Tibial nerve (tissue), 4 donors: ENCODE measurements at regions not wholly inside any gene's neighbourhood (a gene's known extent, or its start where the extent isn't known, plus 50 kb on each side); places are given as distances from the start of the nearest gene placed in this dataset.

Experiments used
- DNase-seq, 2 donors: peaks; one replicate each; pipeline ENCODE4 v3.0.0-alpha.2; 2019; ENCODE audit warnings: low spot score in 2 of 2
- H3K27ac ChIP-seq, 4 donors: fragments of 200-600 bp; sonication (generic) in 3 of 4; one replicate each; pipeline ENCODE4 v1.5.1; 2017 to 2019; ENCODE audit warnings: mild to moderate bottlenecking in 1 of 4
- H3K27me3 ChIP-seq, 2 donors: fragments of 200-600 bp; sonication (generic) in 1 of 2; one replicate each; pipeline versions ENCODE4 v1.5.1 to v1.6.0; 2017 to 2019
- H3K36me3 ChIP-seq, 3 donors: fragments of 200-600 bp; sonication (generic); one replicate each; pipeline ENCODE4 v1.5.1; 2018 to 2019
- H3K4me1 ChIP-seq, 4 donors: fragments of 200-600 bp; sonication (generic) in 3 of 4; one replicate each; pipeline ENCODE4 v1.5.1; 2017 to 2019
- H3K4me3 ChIP-seq, 4 donors: fragments of 200-600 bp; sonication (generic) in 3 of 4; one replicate each; pipeline ENCODE4 v1.5.1; 2017 to 2019; ENCODE audit warnings: mild to moderate bottlenecking in 1 of 4, moderate library complexity in 1 of 4
- H3K9me3 ChIP-seq, 4 donors: fragments of 200-600 bp; sonication (generic) in 3 of 4; one replicate each; pipeline ENCODE4 v1.5.1; 2017 to 2019
- CTCF ChIP-seq, 5 experiments: fragments of 200-600 bp in 3 of 5; fragments of 450-650 bp in 2 of 5; sonication (generic) in 3 of 5; IDR thresholded peaks; one replicate each; pipeline ENCODE4 v1.5.1; 2016 to 2019; ENCODE audit warnings: antibody characterized with exemption in 5 of 5, mild to moderate bottlenecking in 3 of 5, moderate library complexity in 2 of 5
- EP300 ChIP-seq, 2 donors: sonication (generic); formaldehyde crosslinking; IDR thresholded peaks; one replicate each; pipeline ENCODE4 v1.6.1; 2017; ENCODE audit warnings: antibody characterized with exemption in 2 of 2, mild to moderate bottlenecking in 1 of 2
- POLR2A ChIP-seq, 2 donors: fragments of 450-650 bp; IDR thresholded peaks; one replicate each; pipeline ENCODE4 v1.6.1; 2017; ENCODE audit warnings: antibody characterized with exemption in 2 of 2, mild to moderate bottlenecking in 2 of 2, moderate library complexity in 2 of 2
- WGBS, 2 donors: methylation state at CpG; one replicate each; pipeline ENCODE4 v1.1.5; 2018; 5-methylcytosine and 5-hydroxymethylcytosine counted together

DNA sequence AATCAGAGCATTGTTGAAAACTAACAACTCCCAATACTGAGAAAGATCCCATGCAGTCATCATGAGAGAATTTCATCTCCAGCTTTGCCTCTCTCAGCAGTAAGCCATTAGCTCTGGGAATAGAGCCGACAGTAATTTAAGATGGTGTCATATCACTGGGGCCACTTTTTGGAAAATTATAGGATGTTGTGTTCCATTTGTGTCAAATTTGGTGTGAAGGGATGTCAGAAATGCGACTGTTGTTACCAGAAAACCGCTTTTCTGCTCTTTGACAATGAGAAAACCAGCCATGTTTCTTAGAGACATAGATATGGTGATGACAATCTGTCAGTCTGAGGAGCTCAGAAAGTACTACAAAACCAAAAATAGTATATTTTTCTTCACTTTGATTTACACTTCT is 106.3 kb upstream of the KHDRBS2 start:
- no peaks in the 10 kb centered on the region for H3K4me1 ChIP-seq
- WGBS, 2 donors = 38 to 60% methylated on average over 3 of the region's 3 CpGs
- no peak overlapping the region for H3K27ac ChIP-seq
- no peaks in the 10 kb centered on the region for H3K36me3 ChIP-seq
- H3K9me3 ChIP-seq = no peaks in the 10 kb centered on the region
- no peak overlapping the region for H3K4me3 ChIP-seq
- DNase-seq = no peak
- TF ChIP-seq EP300 (IDR thresholded peaks at IDR 0.05) (no peak), CTCF (IDR thresholded peaks at IDR 0.05) (no peak), POLR2A (IDR thresholded peaks at IDR 0.05) (no peak)
- H3K27me3 ChIP-seq = no peaks in the 10 kb centered on the region

- 84 to 89% methylated on average over 2 of the region's 2 CpGs for WGBS, 2 donors
- TF ChIP-seq POLR2A (IDR thresholded peaks at IDR 0.05) = no peak
- no peak for TF ChIP-seq EP300 (IDR thresholded peaks at IDR 0.05)
- no peak for TF ChIP-seq CTCF (IDR thresholded peaks at IDR 0.05)
- H3K36me3 ChIP-seq = no peaks in the 10 kb centered on the region
These were observed 105.3 kb upstream of the KHDRBS2 start for GRCh38 chr6:62391358-62391757.

DNA sequence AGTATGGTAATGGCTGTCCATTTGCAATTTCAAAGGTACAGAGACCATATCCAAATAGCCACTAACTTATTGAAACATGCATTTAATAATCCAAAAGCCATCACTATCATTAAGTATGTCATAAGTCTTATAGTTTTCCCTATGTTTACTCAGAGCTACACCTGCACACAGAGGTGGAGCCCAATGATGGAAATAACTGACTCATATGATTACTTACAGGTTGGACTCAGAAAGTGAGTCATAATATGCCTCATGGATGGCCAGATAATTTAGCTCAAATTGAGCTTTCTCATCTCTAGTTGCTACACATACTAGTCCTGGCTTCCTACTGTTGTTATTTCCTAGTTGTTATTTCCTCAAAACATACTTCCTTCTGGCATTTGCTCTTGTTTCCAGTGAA is 104.4 kb upstream of the KHDRBS2 start:
- Histone ChIP-seq H3K27me3 (no peaks in the 10 kb centered on the region), H3K36me3 (no peaks in the 10 kb centered on the region), H3K4me1 (no peaks in the 10 kb centered on the region), H3K9me3 (no peaks in the 10 kb centered on the region), H3K4me3 (no peak overlapping the region), H3K27ac (no peak overlapping the region)
- TF ChIP-seq POLR2A (IDR thresholded peaks at IDR 0.05) = no peak
- TF ChIP-seq CTCF (IDR thresholded peaks at IDR 0.05) = no peak
- TF ChIP-seq EP300 (IDR thresholded peaks at IDR 0.05) = no peak
- DNase-seq = no peak

More at GRCh38 chr6:62391358-62391757, 105.3 kb upstream of the KHDRBS2 start:
- no peaks in the 10 kb centered on the region for H3K27me3 ChIP-seq
- no peaks in the 10 kb centered on the region for H3K9me3 ChIP-seq
- DNase-seq = no peak
- no peaks in the 10 kb centered on the region for H3K4me1 ChIP-seq
- H3K27ac ChIP-seq = no peak overlapping the region
- H3K4me3 ChIP-seq = no peak overlapping the region

DNA sequence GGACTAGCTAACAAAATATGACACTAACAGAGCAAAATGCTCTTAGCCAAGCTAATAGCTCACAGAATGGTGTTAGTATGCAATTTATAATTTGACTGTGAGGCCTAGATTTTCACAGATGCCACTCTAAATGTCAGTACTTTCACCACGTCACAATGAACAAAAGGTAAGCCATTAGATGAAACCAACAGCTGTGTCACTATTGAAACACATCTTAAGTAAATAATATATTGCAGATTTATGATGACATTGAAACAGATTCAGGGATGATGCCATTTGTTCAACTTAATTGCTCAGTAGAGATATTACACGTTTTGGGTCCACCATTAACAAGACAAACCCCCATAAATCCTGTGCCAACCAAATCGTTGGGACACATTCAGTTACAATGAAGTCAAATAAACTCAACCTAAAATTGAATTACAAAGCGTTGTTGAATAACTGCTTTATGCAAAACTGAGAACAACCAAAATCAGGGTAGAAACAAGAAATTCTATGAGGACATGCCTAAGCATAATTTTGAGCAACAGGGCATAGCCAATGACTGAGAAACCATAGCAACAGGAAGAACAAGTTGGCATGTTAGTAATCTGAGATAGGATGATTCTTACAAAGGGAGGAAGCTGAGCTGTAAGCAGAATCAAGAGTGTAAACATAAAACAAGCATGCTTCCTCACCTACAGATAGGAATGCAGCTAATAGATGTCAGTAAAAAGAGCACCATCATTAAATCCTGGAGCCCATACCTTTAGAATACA is 85.6 kb upstream of the KHDRBS2 start:
- Histone ChIP-seq H3K4me1 (no peaks in the 10 kb centered on the region), H3K27me3 (no peaks in the 10 kb centered on the region), H3K36me3 (no peaks in the 10 kb centered on the region), H3K4me3 (no peak overlapping the region), H3K9me3 (peaks cover 0 to 2% (median 0%) of the 10 kb centered on the region in 4 donors), H3K27ac (no peak overlapping the region)
- 57 to 60% methylated on average over 4 of the region's 4 CpGs for WGBS, 2 donors
- TF ChIP-seq POLR2A (IDR thresholded peaks at IDR 0.05) (no peak), CTCF (IDR thresholded peaks at IDR 0.05) (no peak), EP300 (IDR thresholded peaks at IDR 0.05) (no peak)
- DNase-seq = no peak

DNA sequence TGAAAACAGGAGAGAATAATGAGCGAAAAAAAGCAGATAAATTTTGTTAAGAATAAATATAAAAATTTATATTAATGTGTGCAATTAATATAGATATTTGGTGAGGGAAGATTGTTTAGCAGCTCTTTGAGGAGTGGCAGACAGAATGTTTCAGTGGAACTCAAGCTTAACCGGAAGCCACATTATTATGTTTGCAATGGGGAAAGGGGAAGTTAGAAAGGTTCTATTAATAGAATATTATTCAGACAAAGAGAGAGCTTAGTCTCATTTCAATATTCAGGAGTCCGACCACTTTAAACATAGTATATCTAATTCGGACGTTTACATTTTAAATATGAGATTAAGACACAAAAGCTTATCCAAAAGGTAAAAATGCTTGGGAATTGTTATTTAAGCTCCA is 81.6 kb upstream of the KHDRBS2 start:
- no peak for TF ChIP-seq POLR2A (IDR thresholded peaks at IDR 0.05)
- TF ChIP-seq EP300 (IDR thresholded peaks at IDR 0.05) = no peak
- H3K9me3 ChIP-seq = peaks cover 0 to 2% (median 0%) of the 10 kb centered on the region in 4 donors
- H3K4me3 ChIP-seq = no peak overlapping the region
- H3K27ac ChIP-seq = no peak overlapping the region
- no peaks in the 10 kb centered on the region for H3K27me3 ChIP-seq
- H3K4me1 ChIP-seq = no peaks in the 10 kb centered on the region
- WGBS, 2 donors = 54 to 61% methylated on average over 5 of the region's 5 CpGs
- H3K36me3 ChIP-seq = no peaks in the 10 kb centered on the region
- DNase-seq = no peak
